HG03442 (cell line): ENCODE measurements at regions not wholly inside any gene's neighbourhood (a gene's known extent, or its start where the extent isn't known, plus 50 kb on each side); places are given as distances from the start of the nearest gene placed in this dataset.

Experiments
- ATAC-seq: cut with Tn5 transposase; IDR thresholded peaks from one replicate; pipeline ENCODE4 v1.9.1; 2021; ENCODE audit warnings: mild to moderate bottlenecking, moderate library complexity; ENCODE audit not compliant: unreplicated experiment

GRCh38 chr10:111200505-111201186 lies 123.8 kb downstream of the ADRA2A start:
- no peak for ATAC-seq

GRCh38 chr10:111203615-111204014 lies 126.8 kb downstream of the ADRA2A start:
- no peak for ATAC-seq

DNA sequence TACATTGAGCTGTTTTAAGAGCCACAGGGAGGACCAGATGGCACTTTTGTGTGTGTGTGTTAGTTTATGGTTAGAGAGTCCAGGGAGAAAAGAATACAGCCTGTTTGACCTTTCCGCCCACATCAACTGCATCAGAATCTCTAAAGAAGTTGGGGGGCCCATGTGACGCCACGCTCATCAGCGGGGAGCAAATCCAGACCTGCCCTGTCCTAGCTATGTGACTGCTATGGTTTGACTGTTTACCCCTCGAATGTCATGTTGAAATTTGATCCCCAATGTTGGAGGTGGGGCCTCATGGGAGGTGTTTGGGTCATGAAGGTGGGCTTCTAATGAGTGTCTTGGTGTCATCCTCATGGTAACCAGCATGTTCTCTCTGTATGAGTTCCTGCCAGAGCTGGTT lies 128.0 kb downstream of the ADRA2A start:
- no peak for ATAC-seq

- no peak for ATAC-seq
Observed at GRCh38 chr10:111206521-111206920, 129.7 kb downstream of the ADRA2A start.

DNA sequence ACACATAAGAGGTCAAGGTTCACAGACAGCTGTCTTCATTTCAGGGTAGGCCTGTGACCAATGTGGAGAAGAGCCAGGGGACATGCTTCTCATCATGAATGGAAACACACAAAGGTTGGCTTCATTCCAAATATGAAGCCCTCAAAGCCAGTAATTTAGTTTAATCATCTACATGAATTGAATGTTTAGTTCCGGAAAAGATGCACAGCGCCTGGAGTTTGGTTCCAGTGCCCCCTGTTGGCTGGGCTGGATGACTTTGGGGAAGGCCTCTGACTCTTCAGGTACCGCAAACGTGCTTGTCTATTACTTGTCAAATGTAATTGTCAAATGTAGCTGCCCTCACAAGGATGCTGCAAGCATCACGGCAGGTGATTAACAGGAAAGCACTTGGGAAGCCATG lies 130.7 kb downstream of the ADRA2A start:
- no peak for ATAC-seq

DNA sequence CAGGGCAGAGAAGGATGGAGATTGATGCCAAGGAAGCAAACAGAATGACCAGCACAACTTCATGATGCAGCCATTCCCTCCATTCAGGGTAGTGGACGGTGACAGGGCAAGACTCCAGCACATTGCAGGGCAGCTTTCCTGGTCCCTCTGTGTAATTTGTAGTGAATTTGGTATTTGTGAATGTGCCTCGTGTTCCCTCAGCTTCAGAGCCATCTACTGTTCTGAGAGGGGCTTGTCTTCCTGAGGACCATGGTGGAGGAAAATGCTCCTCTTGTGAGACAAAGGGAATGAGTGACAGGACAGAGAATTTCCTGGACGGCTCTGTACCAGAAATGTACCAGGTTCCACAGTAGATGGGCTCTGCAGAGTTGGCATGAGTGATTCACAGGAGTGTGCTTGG lies 132.1 kb downstream of the ADRA2A start:
- no peak for ATAC-seq

GRCh38 chr10:111209692-111210091 lies 132.9 kb downstream of the ADRA2A start:
- ATAC-seq: no peak

- ATAC-seq: no peak
Observed at GRCh38 chr10:111211241-111211640, 134.4 kb downstream of the ADRA2A start.

GRCh38 chr10:111211706-111212105 lies 134.9 kb downstream of the ADRA2A start:
- ATAC-seq: no peak

DNA sequence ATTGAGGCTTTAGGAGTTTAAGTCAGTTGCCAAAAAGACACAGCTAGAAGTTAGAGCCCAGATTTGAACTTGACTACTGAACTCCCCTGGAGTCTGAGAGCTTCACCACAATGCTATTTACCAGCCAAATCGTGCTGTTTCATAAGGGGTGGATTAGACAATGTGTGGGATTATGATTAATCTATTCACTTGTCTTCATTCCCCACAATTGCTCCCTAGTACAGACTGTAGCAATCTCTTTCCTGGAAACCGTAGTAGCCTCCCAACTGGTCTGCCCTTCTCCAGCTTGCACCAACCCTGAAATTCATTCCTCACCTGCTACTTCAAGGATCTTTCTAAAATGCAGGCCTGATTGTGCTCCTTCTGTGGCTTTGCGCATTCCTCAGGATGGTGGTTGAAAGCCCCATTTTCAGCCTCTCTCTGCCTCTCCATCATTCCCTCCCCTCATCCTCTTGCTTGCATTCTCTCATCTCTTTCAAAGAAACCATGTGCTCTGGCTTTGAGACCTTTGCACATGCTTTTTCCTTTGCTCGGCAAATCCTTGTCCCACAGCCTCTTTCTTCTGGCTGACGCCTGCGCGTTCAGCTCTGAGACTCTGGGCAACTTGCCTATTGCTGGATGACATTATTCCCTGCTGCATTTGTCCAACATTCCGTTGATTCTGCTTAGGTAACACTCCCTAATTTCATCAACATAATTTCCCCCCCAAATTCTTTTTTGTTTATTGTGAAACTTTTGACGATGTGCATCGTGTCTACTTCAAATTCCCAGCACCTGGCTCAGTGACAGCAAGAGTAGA lies 145.1 kb downstream of the ADRA2A start:
- no peak for ATAC-seq

DNA sequence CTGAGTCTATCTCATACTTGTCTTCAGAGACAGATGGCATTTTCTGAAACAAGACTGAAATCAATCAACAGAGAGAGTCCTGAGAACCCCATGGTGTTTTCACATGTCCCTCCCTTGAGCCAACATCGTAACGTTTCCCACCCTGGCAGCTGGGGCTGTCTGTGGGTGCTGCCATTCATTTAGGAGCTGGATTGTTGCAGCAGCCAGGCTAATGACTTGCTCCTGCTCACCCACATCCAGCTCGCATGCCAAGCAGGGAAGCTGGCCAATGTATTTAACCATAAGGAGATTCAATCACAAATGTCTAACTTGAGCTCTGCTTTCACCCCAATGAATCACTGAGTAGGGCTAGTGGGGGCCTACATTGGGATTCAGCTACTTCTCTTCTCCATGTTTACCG lies 146.1 kb downstream of the ADRA2A start:
- ATAC-seq: no peak

- ATAC-seq: no peak
Observed at GRCh38 chr10:111231779-111232178, 154.9 kb downstream of the ADRA2A start.

DNA sequence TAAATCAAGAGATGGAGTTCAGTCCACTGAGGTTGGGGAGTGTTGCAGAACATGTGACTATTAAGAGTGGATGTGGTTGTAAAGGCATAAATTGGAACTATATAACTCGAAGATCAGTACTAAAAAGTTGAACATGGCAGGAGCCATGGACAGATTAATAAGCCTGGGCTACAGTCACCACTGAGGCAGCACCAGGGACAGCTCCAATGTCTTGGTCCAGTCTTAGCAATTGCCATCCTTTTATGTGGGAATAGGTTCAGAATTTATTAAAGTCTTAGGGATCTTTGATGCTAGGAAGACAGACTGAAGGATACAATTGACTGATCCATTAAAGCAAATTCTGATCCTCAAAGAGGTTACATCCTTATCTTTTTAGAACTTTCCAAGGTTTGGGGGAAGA lies 156.6 kb downstream of the ADRA2A start:
- ATAC-seq: no peak

- ATAC-seq: no peak
Observed at GRCh38 chr10:111234234-111234913, 157.5 kb downstream of the ADRA2A start.

DNA sequence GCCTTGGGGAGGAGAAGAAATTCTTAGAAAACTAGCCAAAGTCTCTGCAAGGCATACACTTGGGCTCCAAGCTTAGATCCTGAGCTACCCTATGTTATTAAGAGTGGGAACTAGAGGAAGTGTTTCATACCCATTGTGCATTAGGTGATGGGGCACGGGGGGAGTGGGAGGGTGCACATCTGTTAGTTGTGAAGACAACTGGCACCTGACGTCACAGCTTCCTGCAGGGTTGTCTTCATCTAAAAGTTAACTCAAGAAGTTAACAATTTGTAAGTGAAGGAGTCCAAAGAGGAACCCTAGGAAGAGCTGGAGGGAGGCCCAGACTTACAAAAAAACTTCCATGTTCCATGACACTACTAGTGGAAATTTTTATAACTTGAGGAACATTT lies 158.1 kb downstream of the ADRA2A start:
- ATAC-seq: no peak

DNA sequence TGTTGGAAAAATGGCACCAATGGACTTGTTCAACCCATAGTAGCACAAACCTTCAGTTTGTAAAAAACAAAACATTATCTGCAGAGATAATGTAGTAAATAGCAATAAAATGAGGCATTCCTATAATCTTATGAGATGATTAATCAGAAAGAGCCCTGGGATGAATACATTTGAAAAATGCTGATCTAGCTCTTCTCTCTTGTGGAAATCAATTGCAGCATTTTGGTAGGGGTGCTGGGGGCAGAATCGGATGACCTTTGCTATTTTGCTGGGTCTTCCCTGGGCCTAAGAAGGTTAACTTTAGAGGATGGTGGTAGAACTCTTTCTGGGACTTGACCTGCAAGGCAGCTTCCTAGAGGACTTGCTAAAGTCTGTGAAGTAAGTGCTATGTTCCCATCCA lies 163.5 kb downstream of the ADRA2A start:
- no peak for ATAC-seq

DNA sequence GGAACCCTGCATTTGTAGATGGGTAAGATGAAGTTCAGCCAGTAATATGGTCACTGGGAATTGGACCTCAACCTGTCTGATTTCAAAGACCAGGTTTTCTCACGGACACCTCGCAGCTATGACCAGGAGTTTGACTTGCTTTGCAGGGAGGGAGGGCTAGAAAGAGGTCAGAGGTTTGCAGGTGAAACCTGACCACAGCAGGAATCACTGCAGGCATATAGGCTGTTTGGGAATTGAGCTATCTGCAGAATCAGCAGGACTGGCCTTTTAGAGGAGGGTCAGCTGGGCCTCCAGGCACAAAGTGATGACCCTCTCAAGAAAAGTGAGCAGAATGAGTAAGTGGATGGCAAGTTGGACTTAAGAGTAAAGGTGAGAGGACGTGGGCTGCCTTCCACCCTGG lies 166.3 kb downstream of the ADRA2A start:
- ATAC-seq: no peak

DNA sequence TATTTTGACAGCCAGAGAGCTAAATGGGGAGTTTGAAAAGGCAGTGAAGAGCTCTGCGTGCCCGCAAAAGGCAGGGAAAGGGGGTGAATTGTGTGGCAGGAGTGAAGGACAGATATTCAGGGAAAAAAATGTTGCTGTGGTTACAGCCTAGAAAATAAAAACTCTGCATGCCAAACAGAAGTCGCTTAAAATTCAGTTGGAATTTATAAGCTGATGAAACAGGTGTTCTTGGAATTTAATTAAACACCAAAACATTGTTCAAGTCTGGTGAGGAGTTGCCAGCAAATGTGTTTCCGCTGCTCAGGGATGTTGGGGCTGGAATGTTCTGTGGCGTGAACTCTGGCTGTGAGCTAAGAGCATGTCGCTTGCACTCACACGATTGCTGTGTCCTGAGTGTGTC lies 169.3 kb downstream of the ADRA2A start:
- no peak for ATAC-seq

DNA sequence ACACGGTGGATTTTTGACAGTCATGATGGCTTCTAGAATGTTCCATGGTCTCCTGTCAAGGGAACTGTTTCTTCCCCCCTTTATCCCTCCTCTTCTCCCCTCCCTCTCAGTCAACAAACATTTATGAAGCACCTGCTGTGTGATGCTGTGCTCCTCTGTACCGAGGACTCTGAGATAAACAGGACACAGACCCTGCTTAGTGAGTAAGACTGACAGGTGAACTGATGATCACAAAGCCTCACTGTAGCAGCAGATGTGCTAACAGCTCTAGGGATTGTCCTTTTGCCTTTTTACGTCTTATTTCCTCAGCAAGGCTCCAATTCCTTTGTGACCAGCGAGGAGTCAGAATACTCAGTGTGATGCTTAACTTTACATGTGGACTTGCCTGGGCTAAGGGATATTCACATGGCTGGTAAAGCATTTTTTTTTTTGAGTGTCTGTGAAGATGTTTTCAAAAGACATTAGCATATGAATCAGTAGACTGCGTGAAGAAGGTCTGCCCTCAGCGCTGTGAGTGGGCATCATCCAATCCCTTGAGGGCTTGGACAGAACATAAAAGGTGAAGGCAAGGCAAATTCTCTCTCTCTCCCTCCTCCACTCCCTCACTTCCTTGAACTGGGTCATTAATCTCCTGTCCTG lies 170.1 kb downstream of the ADRA2A start:
- ATAC-seq: no peak

DNA sequence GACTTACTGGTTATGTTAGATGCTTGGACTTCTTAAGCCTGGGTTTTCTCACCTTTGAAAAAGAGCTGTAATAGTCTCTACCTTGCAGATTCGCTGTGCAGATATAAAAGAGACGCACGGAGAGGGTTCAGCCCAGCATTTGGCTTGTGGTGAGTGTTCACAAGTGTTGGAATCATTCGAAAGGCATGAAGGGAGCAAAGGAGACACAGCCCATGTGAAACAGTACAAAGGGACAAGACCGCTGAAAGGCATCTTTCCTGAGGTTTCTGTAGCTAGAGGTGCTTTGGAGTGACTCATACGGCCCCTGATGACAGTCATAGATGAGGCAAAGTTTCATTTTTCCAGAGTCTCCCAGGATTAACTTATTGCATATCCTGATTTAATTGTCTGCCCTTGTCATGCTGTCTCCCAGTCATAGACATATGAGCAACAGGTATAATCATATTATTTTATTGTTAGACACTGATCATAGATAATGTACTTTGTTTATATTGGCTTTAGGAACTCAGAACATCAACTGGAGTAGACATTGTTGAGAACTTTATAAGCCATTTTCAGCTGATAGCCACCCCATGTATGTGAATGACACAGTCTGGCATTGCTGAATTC lies 171.1 kb downstream of the ADRA2A start:
- no peak for ATAC-seq

DNA sequence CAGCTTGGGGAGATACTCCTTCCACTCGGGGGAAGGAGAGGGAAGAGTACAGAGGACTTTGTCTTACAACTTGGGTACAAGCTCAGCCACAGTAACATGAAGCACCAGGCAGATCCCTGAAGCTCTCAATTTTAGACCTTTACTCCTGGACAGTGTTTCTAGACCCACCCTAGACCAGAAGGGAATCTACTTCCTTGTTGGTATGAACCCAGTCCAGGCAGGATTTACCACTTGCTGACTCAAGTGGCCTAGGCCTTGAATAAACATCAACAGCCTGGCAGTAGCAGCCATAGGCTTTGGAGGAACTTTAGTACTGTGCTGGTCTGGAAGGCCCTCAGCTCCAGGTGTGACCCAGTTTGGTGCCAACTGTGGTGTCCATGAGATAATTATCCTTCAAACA lies 173.1 kb downstream of the ADRA2A start:
- ATAC-seq: no peak
